G401.6 (cell line): ENCODE measurements at regions not wholly inside any gene's neighbourhood (a gene's known extent, or its start where the extent isn't known, plus 50 kb on each side); places are given as distances from the start of the nearest gene placed in this dataset.
"Not testable (repeated sequence)": the region's sequence is repeated elsewhere in the genome, so short reads cannot be mapped to it uniquely, and the experiment has no call there.

Source experiments
- FAIRE-seq: peaks from 2 replicates; lab custom pipeline; 2012; peaks lifted over from hg19 to GRCh38; lab: Jason Lieb, UNC

GRCh38 chr18:29841631-29842030 lies 1200.9 kb downstream of the DSC3 start:
- FAIRE-seq, result no peak

DNA sequence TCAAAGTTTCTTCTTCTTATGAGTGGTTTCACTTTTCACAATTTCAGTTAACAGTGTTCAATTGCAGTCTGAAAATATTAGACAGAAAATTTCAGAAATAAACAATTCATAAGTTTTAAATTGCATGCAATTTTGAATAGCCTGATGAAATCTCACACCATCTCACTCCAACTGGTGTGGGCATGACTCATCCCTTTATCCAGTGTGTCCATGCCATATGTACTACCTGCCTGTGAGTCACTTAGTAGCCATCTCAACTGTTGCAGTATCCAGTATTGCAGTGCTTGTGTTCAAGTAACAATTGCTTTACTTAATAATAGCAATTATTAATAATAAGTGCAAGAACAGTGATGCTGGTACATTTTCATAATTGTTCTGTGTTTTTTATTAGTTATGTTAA lies 1202.5 kb downstream of the DSC3 start:
- FAIRE-seq, result no peak

GRCh38 chr18:29838961-29839360 lies 1203.6 kb downstream of the DSC3 start:
- not testable (repeated sequence) for FAIRE-seq

- FAIRE-seq, result no peak
These were observed 1204.0 kb downstream of the DSC3 start for GRCh38 chr18:29838556-29838955.

DNA sequence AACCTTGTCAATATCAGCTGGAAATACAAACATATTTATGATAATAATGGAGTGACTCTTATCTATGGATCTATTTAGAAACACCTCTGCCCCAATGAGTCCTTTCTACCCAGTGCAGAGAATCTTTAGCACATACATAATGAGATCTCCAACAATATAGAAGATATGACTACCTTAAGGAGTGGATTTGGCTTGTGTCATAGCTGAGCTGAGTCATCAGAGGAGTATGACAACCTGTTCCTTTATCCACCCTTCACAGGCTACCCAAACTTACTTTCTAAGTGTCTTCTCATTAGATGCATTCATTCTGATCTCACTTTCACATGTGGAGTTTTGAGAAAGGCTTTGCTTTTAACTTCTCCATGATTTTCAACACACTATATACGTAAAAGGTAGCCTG lies 1218.9 kb downstream of the DSC3 start:
- no peak for FAIRE-seq

- no peak for FAIRE-seq
These were observed 1221.0 kb downstream of the DSC3 start for GRCh38 chr18:29821544-29821943.

- FAIRE-seq, result no peak
These were observed 1231.0 kb downstream of the DSC3 start for GRCh38 chr18:29811519-29811918.

DNA sequence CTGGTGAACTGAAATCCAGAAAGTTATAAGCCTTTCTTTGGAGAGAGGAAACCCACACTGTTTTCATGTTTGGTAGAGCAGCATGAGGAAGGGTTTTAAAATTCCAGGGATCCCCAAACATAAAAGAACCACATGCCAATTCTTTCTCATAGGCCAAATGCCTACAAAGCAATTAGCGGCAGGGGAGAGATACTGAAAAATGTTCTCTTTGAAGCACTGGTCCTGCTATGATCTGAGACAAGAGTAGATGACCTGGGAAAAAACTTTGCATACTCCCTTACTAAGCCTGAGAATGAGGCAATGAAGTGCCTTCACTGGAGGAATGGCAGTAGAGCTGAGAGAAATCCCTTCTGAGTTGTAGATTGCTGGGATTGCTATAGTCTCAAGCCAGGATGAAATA lies 1261.7 kb downstream of the DSC3 start:
- FAIRE-seq, result no peak

DNA sequence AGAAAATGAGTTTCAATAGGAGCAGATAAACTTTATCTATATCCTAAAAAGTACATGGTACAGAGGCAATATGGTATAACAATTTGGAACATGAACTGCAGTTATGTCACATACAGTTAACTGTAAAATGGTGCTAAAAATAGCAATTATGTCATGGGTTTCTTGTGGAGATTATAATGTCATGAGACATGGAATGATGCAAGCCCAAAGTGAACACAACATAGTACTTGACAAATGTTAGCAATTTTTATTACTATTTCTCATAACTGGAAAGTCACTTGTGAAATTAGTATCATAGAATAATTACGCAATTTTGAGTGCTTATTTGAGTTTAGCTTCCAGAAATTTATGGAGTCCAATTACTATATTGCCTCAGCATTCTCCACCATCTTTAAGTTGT lies 1263.4 kb downstream of the DSC3 start:
- FAIRE-seq, result no peak

GRCh38 chr18:29753379-29753778 lies 1289.2 kb downstream of the DSC3 start:
- no peak for FAIRE-seq

- FAIRE-seq, result no peak
These were observed 1292.8 kb downstream of the DSC3 start for GRCh38 chr18:29749704-29750103.

DNA sequence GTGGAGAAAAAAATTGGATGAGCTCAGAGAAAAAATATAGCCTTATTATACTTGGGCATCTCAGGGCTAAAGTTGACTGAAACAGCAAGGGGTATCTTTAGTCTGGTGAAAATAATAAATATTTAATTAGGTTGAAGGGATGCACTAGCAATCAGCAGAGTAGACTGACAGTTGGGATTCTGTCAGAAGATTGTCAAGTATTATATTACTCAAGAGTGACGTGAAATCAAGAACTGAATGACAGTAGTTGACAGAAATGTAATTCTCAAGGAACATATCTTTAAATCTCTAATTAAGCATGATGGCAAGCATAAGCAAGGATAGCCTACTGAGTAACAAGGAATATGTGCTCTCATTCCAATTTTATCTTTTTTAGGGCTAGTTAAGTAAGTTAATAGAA lies 1301.1 kb downstream of the DSC3 start:
- no peak for FAIRE-seq

- FAIRE-seq, result no peak
These were observed 1304.9 kb downstream of the DSC3 start for GRCh38 chr18:29737620-29738019.

GRCh38 chr18:29737190-29737589 lies 1305.4 kb downstream of the DSC3 start:
- FAIRE-seq, result no peak

- no peak for FAIRE-seq
These were observed 1312.5 kb downstream of the DSC3 start for GRCh38 chr18:29730073-29730472.

DNA sequence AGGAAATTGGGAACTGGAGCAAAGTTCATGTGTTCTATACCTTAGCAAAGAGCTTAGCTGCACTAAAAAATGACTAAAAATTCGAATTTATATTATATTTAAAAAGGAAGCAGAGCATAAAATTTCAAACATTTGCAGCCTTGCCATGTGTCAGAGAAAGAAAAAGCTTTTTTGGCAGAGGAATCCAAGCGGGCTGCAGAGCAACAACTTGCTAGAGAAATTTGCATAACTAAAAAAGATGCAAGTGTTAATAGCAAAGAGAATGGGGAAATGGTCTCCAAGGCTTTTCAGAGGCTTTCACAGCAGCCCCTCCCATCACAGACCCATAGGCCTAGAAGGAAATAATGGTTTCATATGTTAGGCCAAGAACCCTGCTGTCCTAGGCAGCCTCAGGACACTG lies 1315.9 kb downstream of the DSC3 start:
- no peak for FAIRE-seq

- FAIRE-seq, result not testable (repeated sequence)
These were observed 1319.1 kb downstream of the DSC3 start for GRCh38 chr18:29723486-29723885.

- FAIRE-seq, result not testable (repeated sequence)
These were observed 1326.6 kb downstream of the DSC3 start for GRCh38 chr18:29715960-29716359.

GRCh38 chr18:29712785-29713184 lies 1329.8 kb downstream of the DSC3 start:
- FAIRE-seq, result no peak

- no peak for FAIRE-seq
These were observed 1330.6 kb downstream of the DSC3 start for GRCh38 chr18:29711932-29712331.

DNA sequence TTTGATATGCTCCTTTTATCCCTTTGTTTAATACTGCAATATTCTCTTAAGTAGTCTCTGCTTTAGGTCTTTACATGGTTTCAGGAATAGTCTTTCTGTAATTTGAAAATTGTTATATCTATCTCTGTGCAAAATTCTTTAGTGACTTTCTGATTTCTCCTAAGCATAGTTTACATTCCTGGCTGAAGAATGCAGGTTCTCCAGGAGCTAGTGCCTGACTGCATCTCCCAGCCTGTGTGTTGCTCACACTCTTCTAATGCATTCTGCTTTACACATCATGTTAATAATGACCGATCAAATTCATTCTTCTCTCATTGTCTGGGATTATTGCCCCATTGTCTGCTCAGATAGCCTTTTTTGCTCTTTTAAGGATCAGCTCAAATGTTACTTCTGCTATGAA lies 1349.2 kb downstream of the DSC3 start:
- FAIRE-seq, result no peak

- no peak for FAIRE-seq
These were observed 1361.0 kb downstream of the DSC3 start for GRCh38 chr18:29681578-29681977.

DNA sequence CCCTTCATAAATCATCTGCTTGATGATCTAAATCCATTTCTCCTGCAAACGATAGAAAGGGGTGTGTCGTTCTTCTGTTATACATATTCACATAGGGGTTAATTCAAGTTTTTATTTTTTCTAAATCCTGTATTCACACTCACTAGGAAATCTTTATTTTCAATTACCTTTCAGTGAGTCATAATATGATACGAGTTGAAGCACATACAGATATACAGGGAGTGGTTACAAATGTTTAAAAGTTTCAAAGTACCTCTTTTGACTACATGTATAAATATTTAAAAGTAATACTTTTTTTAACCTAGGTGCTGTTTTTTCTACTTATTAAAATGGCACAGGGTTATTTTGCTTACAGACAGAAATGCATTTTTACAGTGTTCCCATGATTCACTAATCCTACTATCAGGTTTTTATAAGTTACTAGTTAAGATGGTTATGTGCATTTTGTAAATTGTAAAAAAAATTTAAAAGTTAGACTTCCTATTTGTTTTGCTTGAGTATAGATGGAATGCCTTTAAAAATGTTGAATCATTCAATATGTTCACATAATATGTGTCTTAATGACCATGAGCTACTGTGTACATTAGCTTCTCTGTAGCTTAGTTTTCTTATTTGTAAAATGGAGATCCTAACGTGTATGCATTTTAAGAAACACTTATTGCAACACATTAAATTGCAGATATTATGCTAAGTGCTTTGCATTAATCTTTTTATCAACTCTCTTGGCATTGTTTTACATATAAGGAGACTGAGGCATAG lies 1378.1 kb downstream of the DSC3 start:
- FAIRE-seq, result no peak

GRCh38 chr18:29661924-29662323 lies 1380.6 kb downstream of the DSC3 start:
- FAIRE-seq, result no peak

DNA sequence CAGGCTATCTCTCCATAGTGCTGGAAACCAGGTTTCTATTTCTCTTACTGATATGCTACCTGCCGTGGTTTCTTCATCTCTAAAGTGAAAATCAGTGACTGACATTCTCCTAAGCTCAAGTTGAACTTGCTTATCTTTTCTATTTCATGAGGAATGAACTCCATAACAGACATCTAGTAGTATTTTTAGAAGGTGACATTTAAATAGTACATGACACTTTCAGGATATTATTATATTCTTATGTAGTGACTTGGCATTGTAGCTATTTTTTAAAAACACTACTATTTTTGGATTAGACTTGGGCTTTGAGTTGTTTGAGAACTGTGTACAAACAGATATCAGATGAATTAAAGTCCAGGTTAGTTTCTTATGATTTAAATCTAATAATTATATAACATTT lies 1381.8 kb downstream of the DSC3 start:
- no peak for FAIRE-seq
